ENCODE measurements at regions not wholly inside any gene's neighbourhood (a gene's known extent, or its start where the extent isn't known, plus 50 kb on each side); places are given as distances from the start of the nearest gene placed in this dataset.

- no peak for DNase-seq (ENCODE audit: low read depth)
- TF ChIP-seq MYC (IDR thresholded peaks at IDR 0.05; ENCODE audit: low read depth, low read length) (no peak), POLR2A (IDR thresholded peaks at IDR 0.05; ENCODE audit: extremely low read depth, insufficient read length) (no peak), MAX (IDR thresholded peaks at IDR 0.05; ENCODE audit: low read depth, low read length) (no peak), CTCF (IDR thresholded peaks at IDR 0.05; ENCODE audit: low read depth, low read length) (no peak)
Measured at GRCh38 chr18:41197967-41198366, 757.1 kb upstream of the PIK3C3 start.

GRCh38 chr18:41170346-41170745 lies 784.7 kb upstream of the PIK3C3 start:
- TF ChIP-seq CTCF (IDR thresholded peaks at IDR 0.05; ENCODE audit: low read depth, low read length) (no peak), MAX (IDR thresholded peaks at IDR 0.05; ENCODE audit: low read depth, low read length) (no peak), MYC (IDR thresholded peaks at IDR 0.05; ENCODE audit: low read depth, low read length) (no peak), POLR2A (IDR thresholded peaks at IDR 0.05; ENCODE audit: extremely low read depth, insufficient read length) (no peak)

More at GRCh38 chr18:41197967-41198366, 757.1 kb upstream of the PIK3C3 start:
- no peak overlapping the region for H3K4me3 ChIP-seq (ENCODE audit: low read depth, low read length)

GRCh38 chr18:41165625-41166024 lies 789.4 kb upstream of the PIK3C3 start:
- TF ChIP-seq CTCF (IDR thresholded peaks at IDR 0.05; ENCODE audit: low read depth, low read length) (no peak), MAX (IDR thresholded peaks at IDR 0.05; ENCODE audit: low read depth, low read length) (no peak), MYC (IDR thresholded peaks at IDR 0.05; ENCODE audit: low read depth, low read length) (no peak), POLR2A (IDR thresholded peaks at IDR 0.05; ENCODE audit: extremely low read depth, insufficient read length) (no peak)
- DNase-seq (ENCODE audit: low read depth) = no peak
- no peak overlapping the region for H3K4me3 ChIP-seq (ENCODE audit: low read depth, low read length)

More at GRCh38 chr18:41170346-41170745, 784.7 kb upstream of the PIK3C3 start:
- no peak for DNase-seq (ENCODE audit: low read depth)
- H3K4me3 ChIP-seq (ENCODE audit: low read depth, low read length) = no peak overlapping the region

GRCh38 chr18:41162781-41163180 lies 792.3 kb upstream of the PIK3C3 start:
- TF ChIP-seq MAX (IDR thresholded peaks at IDR 0.05; ENCODE audit: low read depth, low read length) = no peak
- TF ChIP-seq MYC (IDR thresholded peaks at IDR 0.05; ENCODE audit: low read depth, low read length) = no peak
- TF ChIP-seq POLR2A (IDR thresholded peaks at IDR 0.05; ENCODE audit: extremely low read depth, insufficient read length) = no peak
- TF ChIP-seq CTCF (IDR thresholded peaks at IDR 0.05; ENCODE audit: low read depth, low read length) = no peak
- DNase-seq (ENCODE audit: low read depth) = no peak
- H3K4me3 ChIP-seq (ENCODE audit: low read depth, low read length) = no peak overlapping the region

- TF ChIP-seq MAX (IDR thresholded peaks at IDR 0.05; ENCODE audit: low read depth, low read length) (no peak), CTCF (IDR thresholded peaks at IDR 0.05; ENCODE audit: low read depth, low read length) (no peak), POLR2A (IDR thresholded peaks at IDR 0.05; ENCODE audit: extremely low read depth, insufficient read length) (no peak), MYC (IDR thresholded peaks at IDR 0.05; ENCODE audit: low read depth, low read length) (no peak)
- DNase-seq (ENCODE audit: low read depth) = no peak
- H3K4me3 ChIP-seq (ENCODE audit: low read depth, low read length) = no peak overlapping the region
Measured at GRCh38 chr18:41162191-41162590, 792.8 kb upstream of the PIK3C3 start.
